ENCODE measurements at regions not wholly inside any gene's neighbourhood (a gene's known extent, or its start where the extent isn't known, plus 50 kb on each side); places are given as distances from the start of the nearest gene placed in this dataset.

DNA sequence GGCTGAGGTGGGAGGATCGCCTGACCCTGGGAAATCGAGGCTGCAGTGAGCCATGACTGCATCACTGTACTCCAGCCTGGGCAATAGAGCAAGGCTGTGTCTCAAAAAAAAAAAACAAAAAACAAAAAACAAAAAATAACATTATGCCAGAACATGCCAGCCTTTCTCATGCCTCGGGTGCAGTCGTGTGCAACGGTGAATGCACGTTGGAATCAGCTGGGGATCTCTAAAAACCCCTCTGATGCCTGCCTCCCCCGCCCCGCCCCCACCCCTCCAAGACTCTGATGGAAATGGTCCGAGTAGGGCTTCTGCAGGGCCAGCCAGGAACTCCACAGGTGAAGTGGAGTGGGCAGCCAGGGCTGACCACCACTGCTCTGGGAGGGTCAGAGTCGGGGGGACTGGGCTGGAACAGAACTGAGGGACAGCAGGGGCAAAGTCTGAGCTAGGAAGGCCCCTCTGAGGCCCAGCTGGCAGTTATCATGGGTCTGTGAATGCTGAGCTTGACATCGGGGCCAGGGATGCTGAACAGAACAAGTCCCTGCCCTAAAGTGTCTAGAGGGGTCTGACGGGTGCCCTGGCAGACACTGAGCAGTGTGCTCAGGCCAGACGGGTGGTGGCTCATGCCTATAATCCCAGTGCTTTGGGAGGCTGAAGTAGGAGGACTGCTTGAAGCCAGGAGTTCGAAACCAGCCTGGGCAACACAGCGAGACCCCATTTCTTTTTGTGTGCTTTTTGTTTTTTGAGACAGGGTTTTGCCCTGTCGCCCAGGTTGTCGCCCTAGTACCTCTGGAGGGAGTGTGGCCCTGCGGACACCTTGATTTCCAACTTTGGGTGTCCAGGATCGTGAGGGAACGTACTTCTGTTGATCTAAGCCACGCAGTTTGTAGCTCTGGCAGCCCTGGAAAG lies 193.4 kb upstream of the GSE1 start:
- Mint-ChIP-seq H3K27me3 (peaks cover 21% of the 10 kb centered on the region), H3K4me3 (no peak overlapping the region), H3K4me1 (peaks cover 5% of the 10 kb centered on the region), H3K36me3 (ENCODE audit: insufficient read depth) (no peaks in the 10 kb centered on the region), H3K9me3 (no peaks in the 10 kb centered on the region), H3K27ac (ENCODE audit: low read depth) (no peak overlapping the region)
- DNase-seq (ENCODE audit: low spot score in 2 of 2) (no peak), ATAC-seq (replicated peaks; ENCODE audit: extremely low read depth, poor library complexity, severe bottlenecking) (no peak)

DNA sequence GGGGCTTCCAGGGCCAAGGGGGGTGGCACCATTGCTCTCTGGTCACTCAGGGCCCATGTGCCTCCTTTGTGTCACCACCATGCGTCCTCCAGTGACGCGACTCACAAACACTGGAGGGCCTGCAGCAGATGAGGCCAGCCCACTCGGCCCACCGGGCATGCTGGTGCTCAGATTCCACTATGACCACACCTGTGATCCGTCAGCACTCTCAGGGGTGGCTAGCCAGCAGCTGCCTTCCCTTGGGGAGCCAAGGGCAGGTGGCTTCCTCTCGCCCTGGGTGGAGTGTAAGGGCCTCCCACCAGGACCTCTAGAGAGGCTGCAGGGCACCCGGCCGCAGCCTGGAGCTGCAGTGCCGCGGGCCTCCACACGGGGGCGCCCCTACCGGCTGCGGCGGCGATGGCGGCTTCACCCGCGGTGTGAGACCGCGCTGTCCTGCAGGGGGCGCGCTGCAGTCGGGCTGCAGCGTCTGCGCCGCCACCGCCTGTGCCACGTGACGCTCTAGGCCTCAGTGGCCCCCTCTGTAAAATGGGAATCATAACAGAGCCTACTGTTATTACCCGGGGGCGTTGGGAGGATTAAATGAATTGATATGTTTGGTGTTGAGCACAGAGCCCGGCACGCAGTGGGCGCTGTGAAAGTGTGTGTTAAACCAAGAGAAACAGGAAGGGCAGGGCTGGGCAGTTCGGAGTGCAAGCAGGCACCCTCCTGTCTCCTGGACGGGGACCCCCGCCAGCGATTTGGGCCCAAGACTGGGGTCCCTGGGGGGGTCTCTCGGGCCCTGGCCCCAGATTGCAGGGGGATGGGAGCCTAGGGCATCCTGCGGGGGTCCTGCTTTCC lies 192.4 kb upstream of the GSE1 start:
- Mint-ChIP-seq H3K4me1 (peaks cover 5% of the 10 kb centered on the region), H3K27ac (ENCODE audit: low read depth) (no peak overlapping the region), H3K9me3 (no peaks in the 10 kb centered on the region), H3K27me3 (peaks cover 31% of the 10 kb centered on the region), H3K36me3 (ENCODE audit: insufficient read depth) (no peaks in the 10 kb centered on the region), H3K4me3 (no peak overlapping the region)
- ATAC-seq (replicated peaks; ENCODE audit: extremely low read depth, poor library complexity, severe bottlenecking) (peak; percentile 64), DNase-seq (ENCODE audit: low spot score in 2 of 2) (peak; percentile 68 to 75)

- Mint-ChIP-seq H3K4me3 (no peak overlapping the region), H3K27ac (ENCODE audit: low read depth) (no peak overlapping the region), H3K36me3 (ENCODE audit: insufficient read depth) (no peaks in the 10 kb centered on the region), H3K9me3 (no peaks in the 10 kb centered on the region), H3K27me3 (peaks cover 31% of the 10 kb centered on the region), H3K4me1 (peaks cover 5% of the 10 kb centered on the region)
- ATAC-seq (replicated peaks; ENCODE audit: extremely low read depth, poor library complexity, severe bottlenecking) (no peak), DNase-seq (ENCODE audit: low spot score in 2 of 2) (no peak)
Observed at GRCh38 chr16:85421338-85422195, 191.6 kb upstream of the GSE1 start.

GRCh38 chr16:85422196-85422631 lies 190.9 kb upstream of the GSE1 start:
- H3K4me3 Mint-ChIP-seq = no peak overlapping the region
- peaks cover 5% of the 10 kb centered on the region for H3K4me1 Mint-ChIP-seq

GRCh38 chr16:85422632-85423550 lies 190.2 kb upstream of the GSE1 start:
- no peak for DNase-seq (ENCODE audit: low spot score in 2 of 2)
- no peak for ATAC-seq (replicated peaks; ENCODE audit: extremely low read depth, poor library complexity, severe bottlenecking)
- H3K4me3 Mint-ChIP-seq = no peak overlapping the region
- peaks cover 5% of the 10 kb centered on the region for H3K4me1 Mint-ChIP-seq
- peaks cover 31% of the 10 kb centered on the region for H3K27me3 Mint-ChIP-seq
- no peaks in the 10 kb centered on the region for H3K36me3 Mint-ChIP-seq (ENCODE audit: insufficient read depth)
- no peaks in the 10 kb centered on the region for H3K9me3 Mint-ChIP-seq
- no peak overlapping the region for H3K27ac Mint-ChIP-seq (ENCODE audit: low read depth)

More at GRCh38 chr16:85422196-85422631, 190.9 kb upstream of the GSE1 start:
- DNase-seq (ENCODE audit: low spot score in 2 of 2) = no peak
- Mint-ChIP-seq H3K27me3 (peaks cover 31% of the 10 kb centered on the region), H3K27ac (ENCODE audit: low read depth) (no peak overlapping the region), H3K36me3 (ENCODE audit: insufficient read depth) (no peaks in the 10 kb centered on the region), H3K9me3 (no peaks in the 10 kb centered on the region)
- ATAC-seq (replicated peaks; ENCODE audit: extremely low read depth, poor library complexity, severe bottlenecking) = no peak

DNA sequence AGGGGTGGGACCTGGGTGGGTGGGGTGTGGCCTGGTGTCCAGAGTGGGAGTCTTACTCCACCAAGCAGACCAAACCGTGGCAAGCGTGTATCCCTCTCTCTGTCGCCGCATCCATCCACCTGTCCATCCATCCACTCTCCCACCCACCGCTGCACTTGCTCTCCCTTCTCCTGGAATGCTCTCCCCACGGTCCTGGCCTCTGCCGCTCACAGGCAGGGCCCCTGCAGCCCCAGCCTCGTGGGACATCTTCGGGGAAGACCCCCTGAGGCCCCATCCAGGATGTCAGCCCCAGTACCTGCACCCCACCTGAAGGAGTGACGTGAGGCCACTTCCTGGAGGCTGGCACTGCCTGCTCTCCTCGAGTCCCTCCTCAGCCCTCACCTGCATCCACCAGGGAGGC lies 189.5 kb upstream of the GSE1 start:
- peaks cover 5% of the 10 kb centered on the region for H3K4me1 Mint-ChIP-seq
- ATAC-seq (replicated peaks; ENCODE audit: extremely low read depth, poor library complexity, severe bottlenecking) (no peak), DNase-seq (ENCODE audit: low spot score in 2 of 2) (no peak)
- no peaks in the 10 kb centered on the region for H3K36me3 Mint-ChIP-seq (ENCODE audit: insufficient read depth)
- H3K27ac Mint-ChIP-seq (ENCODE audit: low read depth) = no peak overlapping the region
- no peaks in the 10 kb centered on the region for H3K9me3 Mint-ChIP-seq
- no peak overlapping the region for H3K4me3 Mint-ChIP-seq
- H3K27me3 Mint-ChIP-seq = peaks cover 26% of the 10 kb centered on the region

GRCh38 chr16:85424260-85425073 lies 188.7 kb upstream of the GSE1 start:
- ATAC-seq (replicated peaks; ENCODE audit: extremely low read depth, poor library complexity, severe bottlenecking) (no peak), DNase-seq (ENCODE audit: low spot score in 2 of 2) (no peak)
- Mint-ChIP-seq H3K4me1 (peaks cover 5% of the 10 kb centered on the region), H3K27ac (ENCODE audit: low read depth) (no peak overlapping the region), H3K4me3 (no peak overlapping the region), H3K27me3 (peaks cover 24% of the 10 kb centered on the region), H3K9me3 (no peaks in the 10 kb centered on the region), H3K36me3 (ENCODE audit: insufficient read depth) (no peaks in the 10 kb centered on the region)

GRCh38 chr16:85425074-85425662 lies 188.0 kb upstream of the GSE1 start:
- Mint-ChIP-seq H3K4me3 (no peak overlapping the region), H3K9me3 (no peaks in the 10 kb centered on the region), H3K27ac (ENCODE audit: low read depth) (no peak overlapping the region), H3K36me3 (ENCODE audit: insufficient read depth) (no peaks in the 10 kb centered on the region), H3K4me1 (peaks cover 5% of the 10 kb centered on the region), H3K27me3 (peaks cover 31% of the 10 kb centered on the region)
- no peak for ATAC-seq (replicated peaks; ENCODE audit: extremely low read depth, poor library complexity, severe bottlenecking)
- no peak for DNase-seq (ENCODE audit: low spot score in 2 of 2)

DNA sequence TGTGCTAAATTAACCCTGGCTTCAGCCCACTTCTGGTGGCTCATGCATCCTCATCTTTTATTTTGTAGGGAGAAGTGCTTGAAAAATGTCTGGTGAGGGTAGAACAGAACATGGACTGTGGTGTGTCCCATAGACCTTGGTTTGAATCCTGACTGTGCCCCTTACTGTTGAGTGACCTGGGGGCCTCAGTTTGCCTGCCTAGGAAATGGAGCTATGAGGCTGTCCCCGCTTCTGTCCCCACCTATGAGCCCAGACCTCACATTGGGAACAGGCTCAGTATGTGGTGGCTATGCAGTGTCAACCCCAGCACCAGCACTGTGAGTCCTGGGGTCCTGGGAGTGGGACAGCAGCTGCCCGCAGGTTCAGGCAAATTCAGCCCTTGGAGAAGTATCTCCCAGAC lies 186.3 kb upstream of the GSE1 start:
- ATAC-seq (replicated peaks; ENCODE audit: extremely low read depth, poor library complexity, severe bottlenecking) (no peak), DNase-seq (ENCODE audit: low spot score in 2 of 2) (no peak)
- H3K9me3 Mint-ChIP-seq = no peaks in the 10 kb centered on the region
- H3K27me3 Mint-ChIP-seq = peaks cover 31% of the 10 kb centered on the region
- no peaks in the 10 kb centered on the region for H3K4me1 Mint-ChIP-seq
- H3K36me3 Mint-ChIP-seq (ENCODE audit: insufficient read depth) = no peaks in the 10 kb centered on the region
- H3K27ac Mint-ChIP-seq (ENCODE audit: low read depth) = no peak overlapping the region
- no peak overlapping the region for H3K4me3 Mint-ChIP-seq

DNA sequence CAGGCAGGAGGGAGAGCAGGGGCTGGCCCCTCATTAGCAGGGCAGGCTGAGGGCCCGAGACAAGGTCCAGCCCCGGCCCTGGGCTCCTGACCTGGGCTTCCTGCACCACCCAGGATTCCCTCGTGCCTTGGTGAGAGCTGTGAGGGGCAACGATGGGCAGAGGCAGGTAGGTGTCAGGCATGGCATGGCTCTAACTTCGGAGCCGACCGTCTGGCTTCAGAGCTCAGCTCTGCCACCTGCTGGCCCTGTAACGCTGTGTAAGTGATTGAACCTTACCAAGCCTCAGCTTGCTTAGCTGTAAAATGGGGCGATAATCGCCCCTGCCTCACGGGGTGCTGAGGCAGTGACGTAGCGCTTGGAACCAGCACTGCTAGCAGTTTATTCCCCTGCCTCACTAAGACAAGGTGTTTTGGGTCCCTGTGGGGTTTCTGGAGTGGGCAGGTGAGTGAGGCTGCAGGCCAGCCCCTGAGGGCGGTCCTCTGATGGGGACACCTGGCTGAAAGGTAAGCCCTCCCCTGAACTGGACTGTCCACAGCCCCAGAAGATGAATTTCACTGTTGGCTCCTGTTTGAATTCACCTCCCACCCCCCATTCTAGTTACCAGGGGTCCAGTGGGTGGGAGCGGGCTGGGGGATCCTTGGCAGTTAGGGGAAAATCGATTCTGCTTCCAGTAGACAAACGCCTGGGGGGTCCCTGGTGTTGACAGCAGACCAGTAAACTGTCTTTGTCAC lies 184.8 kb upstream of the GSE1 start:
- peaks cover 21% of the 10 kb centered on the region for H3K27me3 Mint-ChIP-seq
- no peaks in the 10 kb centered on the region for H3K9me3 Mint-ChIP-seq
- H3K27ac Mint-ChIP-seq (ENCODE audit: low read depth) = no peak overlapping the region
- peak; percentile 75 for ATAC-seq (replicated peaks; ENCODE audit: extremely low read depth, poor library complexity, severe bottlenecking)
- H3K4me3 Mint-ChIP-seq = no peak overlapping the region
- H3K36me3 Mint-ChIP-seq (ENCODE audit: insufficient read depth) = no peaks in the 10 kb centered on the region
- peak in 1 of 2 donors; percentile 24 for DNase-seq (ENCODE audit: low spot score in 2 of 2)
- no peaks in the 10 kb centered on the region for H3K4me1 Mint-ChIP-seq

All from central memory CD8-positive, alpha-beta T cell (primary cell).